ENCODE measurements at regions not wholly inside any gene's neighbourhood (a gene's known extent, or its start where the extent isn't known, plus 50 kb on each side); places are given as distances from the start of the nearest gene placed in this dataset.

DNA sequence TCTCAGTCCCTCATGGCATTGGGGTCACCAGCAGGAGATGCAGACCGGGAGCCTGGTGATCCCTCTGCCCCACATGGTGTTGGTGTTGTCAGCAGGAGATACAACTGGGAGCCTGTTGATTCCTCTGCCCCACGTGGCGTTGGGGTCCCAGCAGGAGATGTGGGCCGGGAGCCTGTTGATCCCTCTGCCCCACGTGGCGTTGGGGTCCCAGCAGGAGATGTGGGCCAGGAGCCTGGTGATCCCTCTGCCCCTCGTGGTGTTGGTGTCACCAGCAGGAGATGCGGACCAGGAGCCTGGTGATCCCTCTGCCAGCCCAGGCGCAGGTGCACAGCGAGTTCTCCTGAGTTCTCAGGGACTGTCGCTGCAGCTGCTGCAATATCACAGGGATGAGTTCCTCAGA, 229.6 kb upstream of the C1orf174 start:
- no peaks in the 10 kb centered on the region for H3K9me3 ChIP-seq (ENCODE audit: control insufficient read depth in 4 of 4, low read length in 3 of 4)
- TF ChIP-seq HNF4G (IDR thresholded peaks at IDR 0.05): no peak
- no peak for TF ChIP-seq TAF1 (conservative IDR thresholded peaks at IDR 0.05)
- TF ChIP-seq, protein P1, sequence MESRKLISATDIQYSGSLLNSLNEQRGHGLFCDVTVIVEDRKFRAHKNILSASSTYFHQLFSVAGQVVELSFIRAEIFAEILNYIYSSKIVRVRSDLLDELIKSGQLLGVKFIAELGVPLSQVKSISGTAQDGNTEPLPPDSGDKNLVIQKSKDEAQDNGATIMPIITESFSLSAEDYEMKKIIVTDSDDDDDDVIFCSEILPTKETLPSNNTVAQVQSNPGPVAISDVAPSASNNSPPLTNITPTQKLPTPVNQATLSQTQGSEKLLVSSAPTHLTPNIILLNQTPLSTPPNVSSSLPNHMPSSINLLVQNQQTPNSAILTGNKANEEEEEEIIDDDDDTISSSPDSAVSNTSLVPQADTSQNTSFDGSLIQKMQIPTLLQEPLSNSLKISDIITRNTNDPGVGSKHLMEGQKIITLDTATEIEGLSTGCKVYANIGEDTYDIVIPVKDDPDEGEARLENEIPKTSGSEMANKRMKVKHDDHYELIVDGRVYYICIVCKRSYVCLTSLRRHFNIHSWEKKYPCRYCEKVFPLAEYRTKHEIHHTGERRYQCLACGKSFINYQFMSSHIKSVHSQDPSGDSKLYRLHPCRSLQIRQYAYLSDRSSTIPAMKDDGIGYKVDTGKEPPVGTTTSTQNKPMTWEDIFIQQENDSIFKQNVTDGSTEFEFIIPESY (IDR thresholded peaks at IDR 0.05): no peak
- TF ChIP-seq EGR1 (IDR thresholded peaks at IDR 0.05; ENCODE audit: low read depth in 2 of 2): no peak
- no peak for TF ChIP-seq CTCF (IDR thresholded peaks at IDR 0.05; ENCODE audit: low read depth, low read length, missing input control)
- TF ChIP-seq, protein P2, sequence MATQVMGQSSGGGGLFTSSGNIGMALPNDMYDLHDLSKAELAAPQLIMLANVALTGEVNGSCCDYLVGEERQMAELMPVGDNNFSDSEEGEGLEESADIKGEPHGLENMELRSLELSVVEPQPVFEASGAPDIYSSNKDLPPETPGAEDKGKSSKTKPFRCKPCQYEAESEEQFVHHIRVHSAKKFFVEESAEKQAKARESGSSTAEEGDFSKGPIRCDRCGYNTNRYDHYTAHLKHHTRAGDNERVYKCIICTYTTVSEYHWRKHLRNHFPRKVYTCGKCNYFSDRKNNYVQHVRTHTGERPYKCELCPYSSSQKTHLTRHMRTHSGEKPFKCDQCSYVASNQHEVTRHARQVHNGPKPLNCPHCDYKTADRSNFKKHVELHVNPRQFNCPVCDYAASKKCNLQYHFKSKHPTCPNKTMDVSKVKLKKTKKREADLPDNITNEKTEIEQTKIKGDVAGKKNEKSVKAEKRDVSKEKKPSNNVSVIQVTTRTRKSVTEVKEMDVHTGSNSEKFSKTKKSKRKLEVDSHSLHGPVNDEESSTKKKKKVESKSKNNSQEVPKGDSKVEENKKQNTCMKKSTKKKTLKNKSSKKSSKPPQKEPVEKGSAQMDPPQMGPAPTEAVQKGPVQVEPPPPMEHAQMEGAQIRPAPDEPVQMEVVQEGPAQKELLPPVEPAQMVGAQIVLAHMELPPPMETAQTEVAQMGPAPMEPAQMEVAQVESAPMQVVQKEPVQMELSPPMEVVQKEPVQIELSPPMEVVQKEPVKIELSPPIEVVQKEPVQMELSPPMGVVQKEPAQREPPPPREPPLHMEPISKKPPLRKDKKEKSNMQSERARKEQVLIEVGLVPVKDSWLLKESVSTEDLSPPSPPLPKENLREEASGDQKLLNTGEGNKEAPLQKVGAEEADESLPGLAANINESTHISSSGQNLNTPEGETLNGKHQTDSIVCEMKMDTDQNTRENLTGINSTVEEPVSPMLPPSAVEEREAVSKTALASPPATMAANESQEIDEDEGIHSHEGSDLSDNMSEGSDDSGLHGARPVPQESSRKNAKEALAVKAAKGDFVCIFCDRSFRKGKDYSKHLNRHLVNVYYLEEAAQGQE (IDR thresholded peaks at IDR 0.05): no peak
- TF ChIP-seq RAD21 (IDR thresholded peaks at IDR 0.05): no peak
- no peak for TF ChIP-seq HNF4A (conservative IDR thresholded peaks at IDR 0.05)
- TF ChIP-seq, protein P3, sequence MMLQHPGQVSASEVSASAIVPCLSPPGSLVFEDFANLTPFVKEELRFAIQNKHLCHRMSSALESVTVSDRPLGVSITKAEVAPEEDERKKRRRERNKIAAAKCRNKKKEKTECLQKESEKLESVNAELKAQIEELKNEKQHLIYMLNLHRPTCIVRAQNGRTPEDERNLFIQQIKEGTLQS (IDR thresholded peaks at IDR 0.05): no peak
- no peak for TF ChIP-seq JUND (IDR thresholded peaks at IDR 0.05)
- TF ChIP-seq FOXA1 (IDR thresholded peaks at IDR 0.05): no peak
- TF ChIP-seq YY1 (IDR thresholded peaks at IDR 0.05): no peak
- no peak for TF ChIP-seq NR2F2 (IDR thresholded peaks at IDR 0.05)
- TF ChIP-seq, protein P4, sequence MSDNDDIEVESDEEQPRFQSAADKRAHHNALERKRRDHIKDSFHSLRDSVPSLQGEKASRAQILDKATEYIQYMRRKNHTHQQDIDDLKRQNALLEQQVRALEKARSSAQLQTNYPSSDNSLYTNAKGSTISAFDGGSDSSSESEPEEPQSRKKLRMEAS (IDR thresholded peaks at IDR 0.05): no peak
- TF ChIP-seq SP1 (IDR thresholded peaks at IDR 0.05): no peak
- no peak for TF ChIP-seq RXRA (IDR thresholded peaks at IDR 0.05)
- TF ChIP-seq FOXA2 (IDR thresholded peaks at IDR 0.05): no peak
- no peak for TF ChIP-seq GABPA (IDR thresholded peaks at IDR 0.05 in 1 of 2, conservative IDR thresholded peaks at IDR 0.05 in 1 of 2)
- 81% methylated on average over 11 of the region's 11 CpGs for WGBS

More for the DNA sequence above, 229.6 kb upstream of the C1orf174 start:
- Histone ChIP-seq H3K4me1 (ENCODE audit: control insufficient read depth in 4 of 4, insufficient read depth in 4 of 4, low read length in 3 of 4) (no peaks in the 10 kb centered on the region), H3K9ac (ENCODE audit: low read depth in 1 of 2, low read length in 2 of 2) (no peak overlapping the region), H3K36me3 (ENCODE audit: control insufficient read depth in 4 of 4, insufficient read depth in 3 of 4, low read depth in 1 of 4, low read length in 3 of 4) (no peaks in the 10 kb centered on the region), H3K27ac (ENCODE audit: low read depth in 1 of 2, low read length in 2 of 2) (no peak overlapping the region), H3K4me3 (ENCODE audit: low read depth in 1 of 3, low read length in 3 of 3) (no peak overlapping the region), H3K27me3 (ENCODE audit: control insufficient read depth in 4 of 4, insufficient read depth in 4 of 4, low read length in 3 of 4) (no peaks in the 10 kb centered on the region)
- no peak for DNase-seq (ENCODE audit: low spot score)
